HEK293 (cell line): ENCODE measurements at regions not wholly inside any gene's neighbourhood (a gene's known extent, or its start where the extent isn't known, plus 50 kb on each side); places are given as distances from the start of the nearest gene placed in this dataset.

ENCODE experiments used
- CTCF ChIA-PET: fragments of 350-600 bp; formaldehyde crosslinking; extraction: SDS; loops from one replicate; lab custom pipeline; 2021; ENCODE audit warnings: antibody characterized with exemption; lab: Yijun Ruan, JAX
- POLR2A ChIA-PET: fragments of 300-600 bp; formaldehyde crosslinking; extraction: SDS; loops from one replicate; lab custom pipeline; 2020; ENCODE audit warnings: antibody characterized with exemption, inconsistent platforms; lab: Yijun Ruan, JAX
- H3K27ac ChIP-seq: fragments of 200-500 bp; sonication (Bioruptor generic); 2 replicates; pipeline ENCODE4 v1.5.1; 2014; ENCODE audit warnings: low read depth, low read length, control low read depth, inconsistent platforms; ENCODE audit errors: extremely low read depth
- H3K36me3 ChIP-seq, 2 experiments: fragments of 200-500 bp in 1 of 2; sonication (Bioruptor generic) in 1 of 2; 1 replicate in 1 of 2; 2 replicates in 1 of 2; pipeline ENCODE4 v1.5.1; 2014 to 2017; ENCODE audit warnings: inconsistent platforms in 2 of 2, low read length in 2 of 2; ENCODE audit not compliant: control insufficient read depth in 2 of 2, insufficient read depth in 1 of 2
- H3K4me1 ChIP-seq: fragments of 200-500 bp; sonication (Bioruptor generic); 2 replicates; pipeline ENCODE4 v1.5.1; 2014; ENCODE audit warnings: mild to moderate bottlenecking, low read length, inconsistent platforms; ENCODE audit not compliant: control insufficient read depth, insufficient read depth
- H3K4me3 ChIP-seq: 2 replicates; pipeline ENCODE4 v1.5.1; 2011; ENCODE audit warnings: low read depth, mild to moderate bottlenecking, control low read depth, low read length, moderate library complexity
- H3K9me3 ChIP-seq: fragments of 200-500 bp; sonication (Bioruptor generic); 2 replicates; pipeline ENCODE4 v1.5.1; 2014; ENCODE audit warnings: low read depth, low read length, inconsistent platforms; ENCODE audit not compliant: control insufficient read depth, insufficient read depth
- AEBP2 ChIP-seq: fragments of 450-650 bp; formaldehyde crosslinking; IDR thresholded peaks from 2 replicates; pipeline ENCODE4 v1.5.1; 2016; ENCODE audit warnings: missing biosample characterization, missing genetic modification characterization, borderline replicate concordance
- KLF10 ChIP-seq: fragments of 450-650 bp; IDR thresholded peaks from 2 replicates; pipeline ENCODE4 v1.5.1; 2018; ENCODE audit warnings: missing biosample characterization, mild to moderate bottlenecking, missing genetic modification characterization
- PATZ1 ChIP-seq: fragments of 450-650 bp; formaldehyde crosslinking; IDR thresholded peaks from 2 replicates; pipeline ENCODE4 v1.5.1; 2016; ENCODE audit warnings: missing biosample characterization, missing genetic modification characterization
- PRDM6 ChIP-seq: fragments of 450-650 bp; formaldehyde crosslinking; IDR thresholded peaks from 2 replicates; pipeline ENCODE4 v1.5.1; 2017; ENCODE audit warnings: missing biosample characterization, missing genetic modification characterization
- TRIM28 ChIP-seq: IDR thresholded peaks from 2 replicates; pipeline ENCODE4 v1.6.1; 2011; ENCODE audit warnings: low read length, control low read depth, borderline replicate concordance
- WT1 ChIP-seq: fragments of 450-650 bp; formaldehyde crosslinking; IDR thresholded peaks from 2 replicates; pipeline ENCODE4 v1.5.1; 2016; ENCODE audit warnings: missing biosample characterization, missing genetic modification characterization
- ZFP41 ChIP-seq: fragments of 450-650 bp; formaldehyde crosslinking; IDR thresholded peaks from 2 replicates; pipeline ENCODE4 v1.5.1; 2016; ENCODE audit warnings: missing biosample characterization, missing genetic modification characterization, borderline replicate concordance
- ZNF140 ChIP-seq: fragments of 450-650 bp; formaldehyde crosslinking; IDR thresholded peaks from 2 replicates; pipeline ENCODE4 v1.5.1; 2016; ENCODE audit warnings: missing biosample characterization, missing genetic modification characterization
- ZNF148 ChIP-seq: fragments of 450-650 bp; formaldehyde crosslinking; IDR thresholded peaks from 2 replicates; pipeline ENCODE4 v1.5.0; 2017; ENCODE audit warnings: missing biosample characterization, missing genetic modification characterization, borderline replicate concordance
- ZNF239 ChIP-seq: fragments of 450-650 bp; formaldehyde crosslinking; IDR thresholded peaks from 2 replicates; pipeline ENCODE4 v1.5.1; 2016; ENCODE audit warnings: missing biosample characterization, missing genetic modification characterization
- ZNF398 ChIP-seq: fragments of 450-650 bp; formaldehyde crosslinking; IDR thresholded peaks from 2 replicates; pipeline ENCODE4 v1.5.1; 2017; ENCODE audit warnings: missing biosample characterization, missing genetic modification characterization
- ZNF404 ChIP-seq: fragments of 450-650 bp; formaldehyde crosslinking; IDR thresholded peaks from 2 replicates; pipeline ENCODE4 v1.5.1; 2017; ENCODE audit warnings: missing biosample characterization, missing genetic modification characterization
- ZNF416 ChIP-seq: fragments of 450-650 bp; formaldehyde crosslinking; IDR thresholded peaks from 2 replicates; pipeline ENCODE4 v1.5.1; 2016; ENCODE audit warnings: missing biosample characterization, missing genetic modification characterization
- ZNF521 ChIP-seq: fragments of 450-650 bp; formaldehyde crosslinking; IDR thresholded peaks from 2 replicates; pipeline ENCODE4 v1.5.1; 2017; ENCODE audit warnings: missing biosample characterization, mild to moderate bottlenecking, missing genetic modification characterization
- ZNF549 ChIP-seq: fragments of 450-650 bp; IDR thresholded peaks from 2 replicates; pipeline ENCODE4 v1.5.1; 2018; ENCODE audit warnings: missing biosample characterization, missing genetic modification characterization, mild to moderate bottlenecking, inconsistent platforms, moderate library complexity
- ZNF596 ChIP-seq: fragments of 450-650 bp; IDR thresholded peaks from 2 replicates; pipeline ENCODE4 v1.5.0; 2018; ENCODE audit warnings: missing biosample characterization, mild to moderate bottlenecking, missing genetic modification characterization, moderate library complexity
- ZNF624 ChIP-seq: fragments of 450-650 bp; formaldehyde crosslinking; IDR thresholded peaks from 2 replicates; pipeline ENCODE4 v1.5.1; 2017; ENCODE audit warnings: missing biosample characterization, missing genetic modification characterization
- ZNF645 ChIP-seq: fragments of 450-650 bp; formaldehyde crosslinking; IDR thresholded peaks from 2 replicates; pipeline ENCODE4; 2016; ENCODE audit warnings: missing biosample characterization, missing genetic modification characterization
- ZNF692 ChIP-seq: fragments of 450-650 bp; formaldehyde crosslinking; IDR thresholded peaks from 2 replicates; pipeline ENCODE4 v1.5.1; 2016; ENCODE audit warnings: missing biosample characterization, missing genetic modification characterization
- ZNF707 ChIP-seq: fragments of 450-650 bp; formaldehyde crosslinking; IDR thresholded peaks from 2 replicates; pipeline ENCODE4 v1.5.1; 2016; ENCODE audit warnings: missing biosample characterization, missing genetic modification characterization
- ZNF76 ChIP-seq: fragments of 450-650 bp; formaldehyde crosslinking; IDR thresholded peaks from 2 replicates; pipeline ENCODE4; 2016; ENCODE audit warnings: low read depth, missing biosample characterization, missing genetic modification characterization, borderline replicate concordance
- ZSCAN16 ChIP-seq: fragments of 450-650 bp; formaldehyde crosslinking; IDR thresholded peaks from 2 replicates; pipeline ENCODE4 v1.5.1; 2016; ENCODE audit warnings: missing biosample characterization, missing genetic modification characterization

GRCh38 chr20:58001946-58002345 lies 226.5 kb downstream of the ANKRD60 start (continued):
- no peak for TF ChIP-seq PRDM6 (tag by site-specific recombination)
- no peak for TF ChIP-seq KLF10 (tag by site-specific recombination)
- no peak for TF ChIP-seq TRIM28
- TF ChIP-seq ZNF140 (tag by site-specific recombination), result no peak
- TF ChIP-seq ZSCAN16 (tag by site-specific recombination), result no peak
- TF ChIP-seq ZNF707, result no peak
- no peak for TF ChIP-seq ZNF521 (tag by site-specific recombination)
- no peak for TF ChIP-seq PATZ1 (tag by site-specific recombination)

GRCh38 chr20:58001381-58001780 lies 227.1 kb downstream of the ANKRD60 start:
- Histone ChIP-seq H3K27ac (no peak overlapping the region), H3K4me3 (no peak overlapping the region), H3K36me3 (no peaks in the 10 kb centered on the region), H3K9me3 (no peaks in the 10 kb centered on the region), H3K4me1 (peaks cover 3% of the 10 kb centered on the region; the same call in 1 of the 2 replicates)
- TF ChIP-seq ZNF398 (tag by site-specific recombination) (no peak), ZNF148 (tag by site-specific recombination) (no peak), ZNF404 (tag by site-specific recombination) (no peak)
- ChIA-PET CTCF (interaction anchor here (0.6 kb wide), 1 partner anchor 180 kb away, joined by 3 read pairs; no protein-coding TSS in a partner anchor), POLR2A (no interaction called here)

- ChIA-PET CTCF (no interaction called here), POLR2A (no interaction called here)
- Histone ChIP-seq H3K9me3 (no peaks in the 10 kb centered on the region), H3K4me1 (peaks cover 3% of the 10 kb centered on the region; the same call in 1 of the 2 replicates), H3K27ac (no peak overlapping the region), H3K4me3 (no peak overlapping the region), H3K36me3 (no peaks in the 10 kb centered on the region)
- no peak for TF ChIP-seq ZNF624 (tag by site-specific recombination)
- no peak for TF ChIP-seq ZNF549 (tag by site-specific recombination)
- TF ChIP-seq ZNF239, result no peak
- no peak for TF ChIP-seq ZFP41 (tag by site-specific recombination)
- no peak for TF ChIP-seq ZNF596 (tag by site-specific recombination)
- TF ChIP-seq ZNF692 (tag by site-specific recombination), result no peak
- TF ChIP-seq ZNF416 (tag by site-specific recombination), result no peak
- TF ChIP-seq ZNF76, result no peak
- TF ChIP-seq AEBP2, result no peak
- no peak for TF ChIP-seq WT1 (tag by site-specific recombination)
- no peak for TF ChIP-seq ZNF645 (tag by site-specific recombination)
These were observed 227.6 kb downstream of the ANKRD60 start for GRCh38 chr20:58000861-58001260.
